ENCODE measurements at regions not wholly inside any gene's neighbourhood (a gene's known extent, or its start where the extent isn't known, plus 50 kb on each side); places are given as distances from the start of the nearest gene placed in this dataset.
"Not testable (repeated sequence)": the region's sequence is repeated elsewhere in the genome, so short reads cannot be mapped to it uniquely, and the experiment has no call there.

DNA sequence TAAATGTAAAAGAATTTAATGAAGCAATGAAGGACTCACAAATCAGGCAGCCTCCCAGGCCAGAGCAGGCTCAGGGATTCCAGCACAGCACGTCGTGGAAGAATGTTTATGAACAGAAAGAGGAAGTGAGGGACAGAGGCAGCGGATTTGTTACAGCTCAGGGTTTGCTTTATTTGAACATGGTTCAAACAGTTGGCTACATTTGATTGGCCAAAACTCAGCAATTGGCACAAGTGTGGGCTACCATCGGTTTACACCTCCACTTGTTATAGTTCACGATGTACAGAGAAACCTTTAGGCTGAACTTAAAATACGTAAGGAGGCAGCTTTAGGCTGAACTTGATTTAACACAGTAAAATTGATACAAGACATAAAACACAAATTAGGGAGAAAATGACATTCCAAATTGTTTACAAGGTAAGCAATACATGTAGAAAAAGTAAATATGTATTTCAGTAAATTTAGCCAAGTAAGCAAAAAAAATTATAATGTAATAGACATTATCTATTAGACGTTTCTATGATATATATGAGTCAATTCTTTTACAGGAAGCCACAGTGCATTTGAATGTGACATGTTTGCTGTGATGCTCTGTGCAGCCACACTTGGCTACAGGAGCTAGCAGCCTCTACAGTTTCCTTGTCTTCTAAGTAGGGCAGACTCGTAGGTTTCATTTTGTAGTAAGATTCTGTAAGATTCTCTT is 126.5 kb downstream of the ADSS2 start:
- DNase-seq = peak; percentile 54 to 60

- DNase-seq = no peak
Observed at GRCh38 chr1:244326757-244327156, 125.0 kb downstream of the ADSS2 start.

- no peak for DNase-seq
Observed at GRCh38 chr1:244327533-244327932, 124.2 kb downstream of the ADSS2 start.

GRCh38 chr1:244328476-244328875 is 123.2 kb downstream of the ADSS2 start:
- DNase-seq = no peak

GRCh38 chr1:244329591-244330317 is 122.0 kb downstream of the ADSS2 start:
- no peak for DNase-seq

DNA sequence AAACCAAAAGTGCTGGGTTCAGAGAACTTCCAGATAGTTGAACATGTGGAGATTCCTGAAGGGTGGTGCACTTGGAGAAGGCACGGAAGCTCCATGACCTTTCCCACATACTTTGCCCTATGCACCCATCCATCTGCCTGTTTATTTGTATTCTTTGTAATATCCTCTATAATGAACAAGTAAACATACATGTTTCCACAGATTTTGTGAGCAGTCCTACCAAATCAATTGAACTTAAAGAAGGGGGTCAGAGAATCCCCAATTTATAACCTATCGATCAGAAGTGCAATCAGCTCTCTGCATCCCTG is 121.4 kb downstream of the ADSS2 start:
- DNase-seq = no peak

- not testable (repeated sequence) for DNase-seq
Observed at GRCh38 chr1:244332761-244333160, 118.9 kb downstream of the ADSS2 start.

GRCh38 chr1:244334315-244334714 is 117.4 kb downstream of the ADSS2 start:
- not testable (repeated sequence) for DNase-seq

DNA sequence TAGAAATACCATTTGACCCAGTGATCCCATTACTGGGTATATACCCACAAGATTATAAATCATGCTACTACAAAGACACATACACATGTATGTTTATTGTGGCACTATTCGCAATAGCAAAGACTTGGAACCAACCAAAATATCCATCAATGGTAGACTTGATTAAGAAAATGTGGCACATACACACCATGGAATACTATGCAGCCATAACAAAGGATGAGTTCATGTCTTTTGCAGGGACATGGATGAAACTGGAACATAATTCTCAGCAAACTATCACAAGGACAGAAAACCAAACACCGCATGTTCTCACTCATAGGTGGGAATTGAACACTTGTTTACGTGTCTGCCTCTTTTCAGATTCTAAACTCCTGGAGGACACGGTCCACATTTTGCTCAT is 116.9 kb downstream of the ADSS2 start:
- not testable (repeated sequence) for DNase-seq

DNA sequence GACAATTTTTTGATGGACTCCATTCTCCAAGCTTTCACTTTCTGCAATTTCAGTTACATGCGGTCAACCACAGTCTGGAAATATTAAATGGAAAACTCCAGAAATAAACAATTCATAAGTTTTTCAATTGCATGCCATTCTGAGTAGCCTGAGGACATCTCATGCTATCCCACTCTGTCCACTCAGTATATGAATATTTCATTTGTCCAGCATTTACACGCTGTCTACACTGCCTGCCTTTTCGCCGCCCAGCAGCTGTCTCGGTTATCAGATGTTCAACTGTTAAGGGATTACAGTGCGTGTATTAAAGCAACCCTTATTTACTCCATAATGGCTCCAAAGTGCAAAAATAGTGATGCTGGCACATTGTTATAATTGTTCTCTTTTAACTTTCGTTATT is 116.3 kb downstream of the ADSS2 start:
- DNase-seq = no peak

DNA sequence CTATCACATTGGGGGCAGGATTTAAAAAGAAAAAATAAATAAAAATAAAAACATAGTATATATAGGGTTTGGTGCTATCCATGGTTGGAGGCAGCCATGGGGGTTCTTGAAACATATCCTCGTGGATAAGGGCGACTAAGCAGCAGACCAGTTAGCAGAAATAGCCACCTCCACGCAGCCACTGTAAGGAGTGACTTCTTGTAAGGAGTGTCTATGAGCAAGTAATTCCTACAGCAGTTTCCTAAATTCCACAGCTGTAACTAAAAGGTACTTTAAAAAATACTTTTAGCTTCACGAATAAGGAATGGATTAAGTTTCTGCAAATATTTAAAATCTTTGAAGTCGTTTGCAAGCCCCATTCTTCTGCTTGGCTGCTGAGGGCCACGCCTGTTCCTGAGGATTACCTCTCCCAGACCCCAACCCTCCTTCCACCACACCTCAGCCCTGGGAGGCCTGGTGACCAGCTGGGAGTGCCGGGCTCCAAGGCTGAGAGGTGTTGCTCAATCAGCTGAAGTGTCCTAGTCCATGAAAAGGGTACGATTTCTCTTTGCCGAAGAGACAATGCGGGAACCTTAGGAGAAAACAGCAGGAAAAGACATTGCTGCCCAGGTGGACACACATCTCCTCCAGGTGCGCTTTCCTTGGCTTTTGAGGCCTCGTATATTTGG is 115.3 kb downstream of the ADSS2 start:
- DNase-seq = no peak

GRCh38 chr1:244337839-244338238 is 113.9 kb downstream of the ADSS2 start:
- DNase-seq = no peak

DNA sequence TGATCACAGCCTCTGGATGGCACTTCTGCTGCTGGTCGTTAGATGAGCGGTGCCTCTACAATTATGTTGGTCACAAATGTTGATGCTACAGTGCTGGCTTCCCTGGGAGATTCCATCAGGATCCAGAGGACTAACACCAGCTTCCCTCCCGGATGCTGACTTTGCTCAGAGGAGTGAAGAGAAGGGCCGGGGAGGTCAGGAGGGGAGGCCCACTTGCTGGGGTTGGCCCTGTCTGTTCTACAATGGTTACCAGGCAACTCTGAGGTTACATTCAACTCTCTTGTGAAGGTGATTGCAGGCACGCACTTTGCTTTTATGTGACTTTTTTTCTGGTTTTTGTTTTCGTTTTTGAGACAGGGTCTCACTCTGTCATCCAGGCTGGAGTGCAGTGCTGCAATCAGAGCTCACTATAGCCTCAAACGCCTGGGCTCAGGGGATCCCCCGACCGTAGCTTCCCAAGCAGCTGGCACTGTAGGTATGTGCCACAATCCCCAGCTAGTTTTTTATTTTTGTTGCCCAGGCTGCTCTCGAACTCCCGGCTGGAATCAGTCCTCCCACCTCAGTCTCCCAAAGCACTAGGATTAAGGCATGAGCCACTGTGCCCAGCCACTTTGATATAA is 112.5 kb downstream of the ADSS2 start:
- DNase-seq = no peak

DNA sequence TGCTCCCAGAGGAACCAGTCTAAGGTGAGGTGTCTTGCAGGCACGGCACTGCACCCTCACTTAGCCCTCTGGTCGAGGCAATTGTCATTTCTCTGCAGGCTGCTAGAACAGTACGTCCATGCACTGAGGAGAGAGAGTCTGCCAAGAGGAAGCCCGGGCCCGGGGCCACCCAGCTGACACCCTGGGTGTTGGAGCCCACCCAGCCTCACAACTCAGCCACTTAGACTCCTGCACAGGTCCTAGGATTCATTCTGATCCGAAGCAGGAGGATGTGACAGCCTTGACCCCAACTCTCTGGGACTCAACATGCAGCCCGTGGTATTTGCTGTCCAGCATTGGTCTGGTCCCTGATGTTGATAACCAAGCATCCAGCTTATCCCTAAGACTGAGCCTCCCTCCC is 111.9 kb downstream of the ADSS2 start:
- DNase-seq = no peak

DNA sequence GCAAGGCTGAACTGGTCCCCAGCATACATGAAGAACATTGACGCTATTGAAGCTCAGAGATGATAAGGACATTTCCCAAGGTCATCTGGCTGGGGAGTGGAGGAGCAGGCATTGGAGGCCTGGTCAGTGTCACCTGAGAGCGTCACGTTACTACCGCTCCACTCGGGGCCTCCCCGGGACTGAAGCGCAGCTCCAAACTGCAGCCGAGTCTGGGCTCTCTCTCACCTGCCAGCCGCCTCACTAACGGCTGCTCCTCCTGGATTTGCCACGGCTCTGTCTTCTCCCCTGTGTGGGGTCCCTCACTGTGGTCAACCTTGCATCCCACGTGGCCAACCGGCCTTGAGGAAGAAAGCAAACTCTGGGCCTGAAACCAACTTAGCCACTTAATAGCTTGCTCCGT is 111.3 kb downstream of the ADSS2 start:
- DNase-seq = no peak

DNA sequence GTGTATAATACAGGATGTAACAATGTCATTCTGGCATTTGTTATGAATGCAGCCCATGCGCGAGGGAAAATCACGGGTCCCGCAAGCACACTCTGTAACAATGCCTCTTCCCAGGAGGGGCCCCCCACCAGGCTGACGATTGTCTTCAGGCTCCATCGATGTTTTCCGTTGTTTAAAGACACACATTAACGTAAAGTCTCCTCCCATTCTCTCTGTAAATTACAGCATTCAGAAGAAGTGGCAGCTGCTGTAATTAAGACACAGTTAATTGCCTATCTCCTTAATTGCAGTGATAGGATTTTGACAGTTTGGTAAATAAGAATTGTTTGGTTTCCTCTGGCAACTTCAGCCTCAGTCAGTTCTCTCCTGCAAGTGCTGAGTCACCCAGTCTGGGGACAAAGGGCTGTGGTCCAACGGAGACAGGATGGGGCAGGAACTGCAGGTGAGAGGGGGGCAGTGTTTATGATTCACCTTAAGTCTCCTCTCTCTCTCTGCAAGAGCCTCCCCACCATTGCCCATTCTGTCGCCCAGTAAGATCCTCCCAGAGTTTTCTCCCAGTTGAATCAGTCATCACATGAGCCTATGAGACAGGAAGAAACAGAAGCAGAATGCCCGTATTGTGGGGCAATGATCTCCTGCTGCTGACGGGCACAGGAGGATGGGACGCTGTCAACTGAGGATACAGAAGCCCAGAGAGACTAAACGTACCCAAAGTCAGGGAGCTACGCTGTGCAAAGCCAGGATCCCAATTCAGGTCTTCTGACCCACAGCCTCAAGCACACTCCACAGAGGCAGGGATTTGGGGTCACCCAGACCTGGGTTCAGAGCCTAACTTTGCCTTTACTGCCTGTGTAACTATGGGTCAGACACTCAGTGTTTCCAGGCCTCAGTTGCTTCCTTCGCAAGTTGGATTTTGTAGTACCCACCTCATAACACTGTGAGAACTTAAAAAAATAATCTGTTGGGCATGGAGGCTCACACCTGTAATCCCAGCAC is 110.0 kb downstream of the ADSS2 start:
- DNase-seq = peak in 1 of 2 donors; percentile 20

DNA sequence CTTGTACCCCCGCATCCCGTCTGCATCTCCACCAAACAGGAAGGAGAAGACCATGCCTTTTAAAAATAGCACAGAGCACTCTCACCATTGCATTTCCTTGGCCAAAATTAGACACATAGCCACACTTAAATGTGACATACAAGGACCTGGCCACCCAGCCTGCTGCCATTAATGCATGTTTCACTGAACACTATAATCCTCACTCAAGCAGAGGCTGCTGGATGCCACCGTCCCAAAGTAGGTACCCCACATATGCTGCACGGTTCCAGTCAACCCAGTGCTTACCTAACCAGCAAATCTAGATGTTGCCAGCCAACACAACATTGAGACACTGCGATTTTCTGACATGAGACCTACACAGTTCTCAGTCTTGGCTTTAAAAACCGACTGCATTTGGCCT is 107.7 kb downstream of the ADSS2 start:
- DNase-seq = no peak

DNA sequence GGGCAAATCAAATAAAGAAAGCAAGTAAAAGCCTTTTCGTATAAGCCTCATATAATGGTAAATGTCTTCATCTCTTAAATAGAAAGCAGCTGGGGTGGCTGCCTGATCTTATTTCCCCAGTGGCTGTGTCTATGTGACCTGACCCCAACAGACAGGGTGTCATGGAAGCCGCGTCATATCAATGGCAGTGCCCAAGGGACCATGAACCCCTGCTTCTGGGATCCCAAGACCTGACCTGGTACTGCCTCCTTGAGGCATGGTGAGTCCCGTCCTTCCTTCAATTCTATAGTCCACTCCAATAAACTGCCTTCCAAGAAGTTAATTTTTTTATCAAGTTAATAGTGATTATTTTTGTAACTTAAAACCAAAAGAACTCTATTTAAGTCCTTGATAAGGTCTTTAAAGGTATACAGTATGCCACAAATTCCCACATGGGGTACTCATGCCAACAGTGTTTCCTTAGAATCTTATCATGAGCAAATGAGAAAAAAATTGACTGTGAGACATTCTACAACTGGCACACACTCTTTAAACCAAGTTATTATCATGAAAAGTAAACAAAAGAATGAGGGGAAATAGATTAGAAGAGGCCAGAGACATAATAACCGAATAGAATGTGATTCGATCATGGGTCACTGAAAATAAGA is 104.6 kb downstream of the ADSS2 start:
- no peak for DNase-seq

GRCh38 chr1:244347942-244348341 is 103.8 kb downstream of the ADSS2 start:
- DNase-seq = no peak

GRCh38 chr1:244349103-244349531 is 102.6 kb downstream of the ADSS2 start:
- peak in 1 of 2 donors; percentile 36 for DNase-seq

DNA sequence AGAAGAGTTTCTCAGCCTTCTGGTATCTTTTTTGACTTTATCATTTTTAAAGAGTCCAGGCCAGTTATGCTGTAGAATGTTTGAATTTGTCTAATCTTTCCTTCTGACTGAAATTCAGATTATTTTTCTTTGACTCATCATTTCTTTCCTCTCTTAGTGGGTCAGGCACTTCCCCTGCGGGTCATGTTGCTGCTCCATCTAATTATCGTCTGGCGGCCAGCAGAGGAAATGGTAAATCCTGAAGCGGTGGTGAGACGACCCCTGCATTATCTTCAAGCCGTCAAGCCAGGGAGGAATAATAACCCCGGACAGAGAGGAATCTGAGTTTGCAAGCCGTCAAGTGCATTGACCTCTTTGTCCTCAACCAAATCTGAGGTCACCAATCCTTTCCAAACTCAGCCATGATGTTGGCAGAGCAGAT is 102.1 kb downstream of the ADSS2 start:
- DNase-seq = no peak

DNA sequence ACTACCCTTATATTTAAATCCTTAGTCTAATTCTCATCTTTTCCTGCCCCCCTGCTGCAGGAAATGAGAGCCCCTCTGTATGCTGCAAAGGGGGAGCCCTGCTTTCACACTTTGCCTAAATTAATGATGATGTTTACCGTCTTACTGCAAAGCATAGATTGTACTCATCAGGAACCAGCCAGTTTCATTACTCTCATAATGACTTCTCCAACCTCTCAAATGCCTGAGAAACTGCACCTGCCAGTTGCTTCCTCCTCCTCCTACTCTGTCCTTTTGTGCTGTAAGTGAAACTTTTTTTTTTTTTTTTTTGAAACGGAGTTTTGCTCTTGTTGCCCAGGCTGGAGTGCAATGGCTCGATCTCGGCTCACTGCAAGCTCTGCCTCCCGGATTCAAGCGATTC is 101.7 kb downstream of the ADSS2 start:
- no peak for DNase-seq
